SHP77 (cell line): ENCODE measurements at regions not wholly inside any gene's neighbourhood (a gene's known extent, or its start where the extent isn't known, plus 50 kb on each side); places are given as distances from the start of the nearest gene placed in this dataset.
"Not testable (repeated sequence)": the region's sequence is repeated elsewhere in the genome, so short reads cannot be mapped to it uniquely, and the experiment has no call there.

Experiments
- DNase-seq, 2 experiments: peaks; one replicate each; lab custom pipeline; 2025; lab: John Stamatoyannopoulos, UW

DNA sequence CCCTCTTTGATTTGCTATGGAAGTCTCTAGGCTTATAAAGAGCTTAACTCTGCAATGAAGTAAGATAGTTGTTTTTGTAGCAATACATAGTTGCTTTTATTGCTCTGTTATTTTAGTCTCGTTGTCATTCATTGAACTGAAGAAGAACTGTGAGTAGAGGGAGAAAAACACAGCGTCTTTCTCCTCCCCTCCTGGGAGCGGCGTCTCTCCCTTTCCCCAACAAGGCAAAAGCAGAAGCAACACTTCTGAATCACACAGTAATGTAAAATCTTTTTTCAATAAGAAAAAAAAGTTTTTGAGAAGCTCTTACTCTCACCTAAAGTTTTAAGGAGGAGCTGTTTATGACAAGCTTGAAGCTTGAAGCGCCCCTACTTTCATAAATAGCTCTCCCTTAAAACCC lies 119.3 kb upstream of the SLC7A14 start:
- DNase-seq: no peak

DNA sequence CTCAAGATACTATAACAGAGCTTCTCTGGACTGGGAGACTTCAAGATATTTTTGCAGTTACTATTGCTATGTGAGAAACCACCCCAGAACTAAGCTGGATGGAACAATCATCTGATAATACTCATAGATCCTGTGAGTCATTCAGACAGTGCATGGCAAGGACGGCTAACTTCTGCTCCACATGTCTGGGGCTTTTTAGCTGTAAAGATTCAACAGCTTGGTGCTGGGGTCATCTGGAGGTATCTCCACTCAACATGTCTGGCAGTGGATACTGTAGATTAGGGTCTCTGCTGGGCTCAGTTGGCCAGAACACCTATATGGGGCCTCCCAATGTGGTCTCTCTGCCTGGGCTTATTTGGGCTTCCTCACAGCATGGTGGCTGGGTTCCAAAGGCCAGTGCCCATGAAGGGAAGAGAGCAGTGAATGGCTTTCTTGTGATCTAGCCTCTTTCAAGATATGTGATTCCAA lies 117.3 kb upstream of the SLC7A14 start:
- DNase-seq: no peak

DNA sequence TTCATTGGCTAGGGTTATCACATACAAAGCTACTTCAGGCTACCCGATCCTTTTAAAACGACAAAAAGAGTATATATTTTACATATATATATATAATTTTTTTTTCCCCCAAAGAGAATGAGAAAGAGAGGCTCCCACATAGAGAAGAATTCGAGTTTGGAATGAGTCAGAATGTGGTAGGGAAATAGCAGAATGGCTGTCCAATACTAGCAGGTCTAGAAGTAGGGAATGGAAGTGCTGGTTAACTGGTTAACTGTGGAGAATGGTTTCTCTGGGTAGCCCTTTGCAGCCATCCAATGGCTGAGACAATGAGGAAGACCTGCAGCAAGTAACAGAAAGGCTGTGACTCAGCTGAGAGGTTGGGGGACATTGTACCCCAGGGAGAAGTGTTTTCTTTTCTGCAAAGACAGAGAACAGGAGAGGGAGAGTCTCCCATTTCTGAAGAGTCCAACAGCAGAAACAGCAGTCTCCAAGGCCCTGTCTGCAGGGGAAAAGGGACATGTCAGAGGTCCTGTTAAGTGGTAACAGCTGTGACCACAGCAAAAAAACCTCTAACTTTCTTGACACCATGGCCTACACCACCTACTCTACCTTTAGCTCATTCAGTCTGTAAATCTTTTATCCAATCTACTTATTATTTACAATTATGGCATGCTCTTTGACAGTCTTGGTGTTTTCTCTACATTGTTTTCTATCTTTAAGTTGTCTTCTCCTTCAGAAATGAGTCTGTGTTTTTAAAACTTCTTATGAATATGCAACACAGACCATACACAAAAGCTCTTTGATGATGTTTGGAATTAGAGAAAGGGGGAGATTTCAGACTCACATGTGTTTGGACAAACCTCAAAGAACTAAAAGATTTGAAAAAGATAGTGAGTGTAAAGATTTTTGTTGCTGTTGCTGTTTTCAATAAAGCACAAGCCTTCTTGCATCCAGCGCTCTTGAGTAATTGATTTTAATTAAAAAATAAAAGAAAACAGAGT lies 116.1 kb upstream of the SLC7A14 start:
- DNase-seq: no peak

GRCh38 chr3:170700054-170700404 lies 114.2 kb upstream of the SLC7A14 start:
- no peak for DNase-seq

DNA sequence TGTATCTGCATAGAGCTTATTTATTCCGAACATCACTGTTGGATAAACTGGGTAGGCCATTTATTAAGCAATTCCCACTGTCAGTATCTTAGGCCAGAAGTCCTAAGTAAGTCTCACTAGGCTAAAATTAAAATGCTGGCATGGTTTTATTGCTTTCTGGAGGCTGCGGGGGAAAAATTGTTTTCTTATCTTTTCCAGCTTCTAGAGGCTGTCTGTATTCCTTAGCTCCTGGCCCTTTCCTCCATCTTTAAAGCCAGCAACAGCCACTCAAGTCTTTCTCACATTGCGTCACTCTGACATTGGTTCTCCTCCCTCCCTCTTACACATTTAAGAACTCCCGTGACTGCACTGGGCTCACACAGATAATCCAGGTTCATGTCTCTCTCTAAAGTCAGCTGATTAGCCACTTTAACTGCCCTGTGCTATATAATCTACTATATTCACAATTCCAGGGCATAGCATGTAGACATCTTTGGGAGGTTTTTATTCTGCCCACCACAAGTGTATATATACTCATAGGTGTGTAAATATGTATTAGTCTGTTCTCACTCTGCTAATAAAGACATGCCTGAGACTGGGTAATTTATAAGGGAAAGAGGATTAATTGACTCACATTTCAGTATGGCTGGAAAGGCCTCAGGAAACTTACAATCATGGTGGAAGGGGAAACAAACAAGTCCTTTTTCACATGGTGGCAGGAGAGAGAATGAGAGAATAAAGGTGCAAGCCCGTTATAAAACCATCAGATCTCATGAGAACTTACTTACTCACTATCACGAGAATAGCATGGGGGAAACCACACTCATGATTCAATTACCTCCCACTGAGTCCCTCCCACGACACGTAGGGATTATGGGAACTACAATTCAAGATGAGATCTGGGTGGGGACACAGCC lies 113.5 kb upstream of the SLC7A14 start:
- no peak for DNase-seq

- no peak for DNase-seq
These were observed 112.0 kb upstream of the SLC7A14 start for GRCh38 chr3:170697908-170698307.

DNA sequence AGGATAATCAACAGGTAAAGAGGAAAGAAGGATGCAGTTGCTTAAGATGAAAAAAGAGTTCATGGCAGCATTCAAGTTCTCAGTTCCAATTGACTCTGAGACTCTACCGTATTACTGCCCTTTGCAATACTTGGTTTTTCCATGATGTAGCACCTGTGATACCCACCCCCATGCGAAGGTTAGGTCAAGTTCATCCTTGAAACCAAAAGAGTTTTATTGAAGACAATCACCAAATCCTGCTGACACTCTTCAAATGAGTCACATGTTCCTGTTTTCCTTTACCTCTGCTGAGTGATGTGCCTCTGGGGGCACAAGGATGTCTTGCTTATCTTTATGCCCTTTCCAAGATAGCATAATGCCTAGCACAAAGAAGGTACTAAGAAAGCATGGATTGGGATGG lies 111.3 kb upstream of the SLC7A14 start:
- no peak for DNase-seq

- DNase-seq: peak in 1 of 2 experiments; percentile 8
These were observed 109.7 kb upstream of the SLC7A14 start for GRCh38 chr3:170695486-170696064.

DNA sequence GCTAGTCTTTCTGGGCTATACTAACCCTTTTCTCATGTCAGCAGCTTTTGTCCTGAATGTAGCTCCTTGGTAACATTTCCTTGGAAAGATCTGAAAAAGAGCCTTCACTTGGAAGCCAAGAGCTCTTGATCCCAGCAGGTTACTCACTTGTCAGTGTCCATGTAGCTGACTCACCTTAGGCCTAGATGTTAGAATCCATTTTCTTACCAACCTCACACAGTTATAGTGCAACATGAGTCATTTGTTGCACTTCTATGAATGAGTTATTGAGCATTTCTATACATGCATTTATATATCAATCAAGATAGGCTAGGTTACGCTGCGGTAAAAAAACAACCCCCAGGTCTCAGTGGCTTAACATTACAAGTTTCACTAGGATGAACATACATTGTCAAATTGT lies 106.8 kb upstream of the SLC7A14 start:
- no peak for DNase-seq

DNA sequence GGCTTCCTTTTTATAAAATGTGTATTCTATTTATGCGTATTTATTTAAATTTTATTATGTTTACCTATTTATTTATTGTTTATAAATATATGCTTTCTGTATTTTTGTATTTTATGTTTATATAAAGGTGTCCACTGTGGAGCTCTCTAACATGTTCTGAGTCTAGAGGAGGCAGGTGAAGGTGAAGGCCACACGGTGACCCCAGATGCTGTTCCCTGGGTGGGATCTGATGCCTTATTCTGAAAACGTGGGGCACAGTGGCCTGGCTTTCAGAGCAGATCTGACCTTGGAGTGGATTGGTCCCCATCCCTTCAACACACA lies 104.7 kb upstream of the SLC7A14 start:
- no peak for DNase-seq

DNA sequence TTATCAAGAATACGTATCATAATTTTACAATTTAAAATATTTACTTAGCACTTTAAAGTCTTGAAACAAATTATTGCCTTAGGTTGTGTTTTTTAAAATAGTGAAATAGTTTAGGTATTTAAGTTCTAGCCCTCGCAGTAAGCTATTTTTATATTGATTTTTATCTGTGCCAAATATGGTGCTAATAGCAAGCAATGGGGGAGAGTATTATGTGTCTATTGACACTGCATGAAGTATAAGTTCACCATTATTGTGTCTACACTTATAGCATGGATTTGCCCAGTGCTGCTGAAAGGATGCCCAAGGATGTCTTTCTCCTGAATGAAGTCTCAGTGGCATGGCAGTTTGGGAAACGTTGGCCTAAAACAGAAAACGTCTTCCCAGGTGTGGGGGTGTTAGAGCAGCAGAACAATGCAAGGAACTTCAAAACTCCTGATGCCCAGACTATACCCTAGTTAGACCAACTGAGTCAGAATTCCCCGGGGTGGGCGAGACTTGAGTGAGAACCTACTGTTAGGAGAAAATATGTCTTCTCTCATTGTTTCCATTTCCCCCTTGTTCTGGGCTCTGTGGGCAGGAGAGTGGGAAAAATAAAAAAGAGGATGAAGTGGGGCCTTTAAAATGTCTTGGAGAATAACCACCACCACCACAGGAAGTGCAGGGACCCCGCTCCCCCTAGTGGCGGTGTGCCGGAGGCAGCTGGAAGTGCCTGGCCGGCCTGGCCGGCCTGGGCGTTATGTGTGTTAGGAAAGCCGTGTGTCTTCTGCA lies 104.2 kb upstream of the SLC7A14 start:
- peak; percentile 25 to 33 for DNase-seq

- DNase-seq: no peak
These were observed 103.5 kb upstream of the SLC7A14 start for GRCh38 chr3:170689296-170689829.

DNA sequence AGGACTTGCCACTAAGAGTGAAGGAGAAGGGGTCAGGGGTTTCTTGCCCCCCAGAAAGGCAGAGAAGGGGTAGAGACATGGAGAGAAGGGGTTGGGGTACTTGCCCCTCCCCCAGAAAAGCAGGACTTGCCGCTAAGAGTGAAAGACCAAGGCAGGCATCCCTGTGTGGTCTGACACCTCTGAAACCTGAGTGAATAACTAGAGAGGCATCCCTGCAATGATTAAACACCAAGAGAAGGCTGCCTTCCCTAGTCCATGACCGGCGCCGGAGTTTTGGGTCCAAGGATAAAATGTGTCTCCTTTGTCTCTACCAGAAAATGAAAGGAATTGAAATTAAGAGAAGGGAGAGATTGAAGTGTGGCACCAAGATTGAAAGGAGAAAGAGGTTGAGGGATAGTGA lies 102.3 kb upstream of the SLC7A14 start:
- not testable (repeated sequence) for DNase-seq

- no peak for DNase-seq
These were observed 94.7 kb upstream of the SLC7A14 start for GRCh38 chr3:170680593-170680992.

GRCh38 chr3:170679190-170679589 lies 93.3 kb upstream of the SLC7A14 start:
- no peak for DNase-seq

- DNase-seq: no peak
These were observed 84.6 kb upstream of the SLC7A14 start for GRCh38 chr3:170670504-170670903.

DNA sequence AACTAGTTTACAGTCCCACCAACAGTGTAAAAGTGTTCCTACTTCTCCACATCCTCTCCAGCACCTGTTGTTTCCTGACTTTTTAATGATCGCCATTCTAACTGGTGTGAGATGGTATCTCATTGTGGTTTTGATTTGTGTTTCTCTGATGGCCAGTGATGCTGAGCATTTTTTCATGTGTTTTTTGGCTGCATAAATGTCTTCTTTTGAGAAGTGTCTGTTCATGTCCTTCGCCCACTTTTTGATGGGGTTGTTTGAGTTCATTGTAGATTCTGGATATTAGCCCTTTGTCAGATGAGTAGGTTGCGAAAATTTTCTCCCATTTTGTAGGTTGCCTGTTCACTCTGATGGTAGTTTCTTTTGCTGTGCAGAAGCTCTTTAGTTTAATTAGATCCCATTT lies 77.1 kb upstream of the SLC7A14 start:
- DNase-seq: not testable (repeated sequence)

GRCh38 chr3:170660139-170660538 lies 74.3 kb upstream of the SLC7A14 start:
- no peak for DNase-seq

GRCh38 chr3:170657312-170657711 lies 71.4 kb upstream of the SLC7A14 start:
- no peak for DNase-seq

GRCh38 chr3:170656284-170656683 lies 70.4 kb upstream of the SLC7A14 start:
- no peak for DNase-seq

DNA sequence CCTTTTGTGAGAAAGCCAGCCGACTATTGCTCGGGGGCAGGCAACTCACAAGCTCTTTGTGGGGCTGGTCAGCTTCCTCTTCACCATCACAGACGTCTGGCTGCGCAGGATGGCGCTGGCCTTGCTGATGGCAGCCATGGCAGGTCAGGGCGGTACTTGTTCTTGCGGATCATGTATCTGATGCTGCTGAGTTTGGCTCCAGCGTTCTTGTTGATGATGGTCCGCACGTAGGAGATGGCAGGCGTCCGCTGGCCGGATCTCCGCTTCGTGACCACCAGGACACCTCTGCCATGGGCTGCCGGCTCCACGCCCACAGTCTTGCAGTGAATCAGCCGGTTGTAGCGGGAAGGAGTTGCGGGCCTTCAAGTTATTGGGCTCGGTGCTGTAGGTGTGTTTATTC lies 67.9 kb upstream of the SLC7A14 start:
- DNase-seq: no peak
